ENCODE measurements at regions not wholly inside any gene's neighbourhood (a gene's known extent, or its start where the extent isn't known, plus 50 kb on each side); places are given as distances from the start of the nearest gene placed in this dataset.

DNA sequence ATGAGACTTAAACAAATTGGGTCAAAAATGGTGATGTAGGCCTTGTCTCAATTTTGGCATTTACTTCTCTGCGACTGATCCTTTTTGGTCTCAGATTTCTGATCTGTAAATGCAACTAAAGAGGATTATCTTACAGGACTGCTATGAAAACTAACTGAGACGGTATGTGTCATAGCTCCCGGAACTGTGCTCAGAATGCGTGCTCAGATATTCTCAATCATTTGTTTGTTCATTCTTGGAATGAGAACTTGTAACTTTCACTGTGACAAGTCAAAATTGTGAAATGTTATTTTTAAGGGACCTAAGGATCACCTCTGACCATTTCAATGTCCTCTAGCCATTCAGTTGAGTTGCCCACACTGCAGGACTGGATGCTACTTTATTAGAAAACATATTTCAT lies 498.2 kb upstream of the PIK3C3 start:
- DNase-seq, result no peak

DNA sequence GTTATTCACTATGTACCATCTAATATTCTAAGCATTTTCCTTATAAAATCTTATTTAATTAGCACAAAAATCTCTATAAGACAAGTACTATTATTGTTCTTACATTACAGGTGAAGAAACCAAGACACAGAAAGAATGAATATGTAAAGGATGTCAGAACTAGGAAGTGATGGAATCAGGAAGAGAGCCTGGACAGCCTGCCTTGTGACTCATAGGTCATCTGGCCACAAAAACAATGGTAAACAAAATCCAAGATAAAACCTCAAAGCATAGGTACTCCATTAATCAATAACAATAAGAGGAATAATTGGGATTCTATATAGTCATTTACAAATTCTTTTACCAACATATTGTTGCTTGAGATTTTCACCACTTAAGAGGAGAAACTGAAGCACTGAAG lies 505.4 kb upstream of the PIK3C3 start:
- DNase-seq, result no peak

DNA sequence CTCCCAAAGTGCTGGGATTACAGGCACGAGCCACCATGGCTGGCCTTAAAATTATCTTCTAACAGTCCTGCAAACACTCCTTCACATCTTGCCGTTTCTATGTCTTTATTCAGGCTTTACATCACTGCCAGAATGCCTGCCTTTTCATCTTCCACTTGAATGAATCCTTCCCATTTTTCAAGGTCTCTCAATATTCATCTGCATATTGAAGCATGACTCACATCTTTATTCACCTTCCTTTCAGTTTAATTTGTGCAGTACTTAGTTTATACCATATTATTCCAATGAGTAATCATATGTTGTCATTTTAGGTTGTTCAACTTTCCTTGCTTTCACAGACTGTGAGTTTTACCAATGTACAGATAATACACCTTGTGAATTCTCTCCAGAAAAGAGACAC lies 510.1 kb upstream of the PIK3C3 start:
- no peak for DNase-seq

DNA sequence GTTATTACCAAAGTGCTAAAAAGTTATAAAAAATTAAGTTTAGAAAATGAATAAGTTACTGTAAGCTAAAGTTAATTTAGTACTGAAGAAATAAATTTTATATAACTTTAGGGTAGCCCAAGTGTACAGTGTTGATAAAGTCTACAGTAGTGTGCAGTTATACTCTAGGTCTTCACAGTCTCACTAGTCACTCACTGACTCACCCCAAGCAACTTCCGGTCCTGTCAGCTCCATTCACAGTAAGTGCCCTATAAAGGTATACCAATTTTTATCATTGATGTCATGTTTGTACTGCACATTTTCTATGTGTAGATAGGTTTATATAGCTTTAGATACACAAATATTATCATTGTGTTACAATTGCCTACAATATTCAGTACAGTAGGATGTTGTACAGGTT lies 518.3 kb upstream of the PIK3C3 start:
- DNase-seq, result no peak

DNA sequence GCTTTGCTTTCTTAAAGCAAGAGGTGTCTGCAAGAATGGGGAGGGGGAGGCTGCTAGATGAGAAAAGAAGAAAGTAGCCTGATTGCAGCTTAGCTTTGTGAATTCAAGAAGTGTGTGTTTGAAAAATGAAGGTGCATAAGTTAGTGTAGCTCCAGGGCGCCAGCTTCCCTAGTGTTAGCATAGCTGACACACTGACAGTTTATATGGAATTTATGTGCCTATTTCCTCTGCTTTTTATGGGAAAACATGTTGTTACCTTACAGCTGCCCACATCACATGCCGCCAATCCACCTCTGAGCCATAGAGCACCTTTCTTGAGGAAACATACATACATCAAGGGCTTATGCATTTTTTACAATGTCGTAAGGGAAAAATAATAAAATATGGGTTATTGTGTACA lies 536.4 kb upstream of the PIK3C3 start:
- no peak for DNase-seq

DNA sequence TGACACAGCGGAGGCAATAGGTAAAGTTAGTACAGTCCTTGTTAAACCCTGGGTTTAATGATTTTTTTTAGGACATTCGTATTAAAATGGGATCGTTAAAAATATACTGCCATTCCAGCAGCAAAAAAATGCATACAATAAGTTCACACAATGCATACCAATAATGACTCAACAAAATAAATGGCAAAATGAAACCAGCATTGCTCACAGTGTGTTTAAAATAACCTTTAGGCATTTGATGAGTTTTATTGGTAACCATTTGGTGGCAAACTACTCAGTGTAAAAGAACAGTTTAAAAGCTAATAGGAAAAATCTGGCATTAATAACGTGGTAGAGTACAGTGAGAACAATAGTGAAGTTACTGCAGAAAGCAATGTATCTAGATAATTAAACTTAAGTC lies 539.0 kb upstream of the PIK3C3 start:
- no peak for DNase-seq

DNA sequence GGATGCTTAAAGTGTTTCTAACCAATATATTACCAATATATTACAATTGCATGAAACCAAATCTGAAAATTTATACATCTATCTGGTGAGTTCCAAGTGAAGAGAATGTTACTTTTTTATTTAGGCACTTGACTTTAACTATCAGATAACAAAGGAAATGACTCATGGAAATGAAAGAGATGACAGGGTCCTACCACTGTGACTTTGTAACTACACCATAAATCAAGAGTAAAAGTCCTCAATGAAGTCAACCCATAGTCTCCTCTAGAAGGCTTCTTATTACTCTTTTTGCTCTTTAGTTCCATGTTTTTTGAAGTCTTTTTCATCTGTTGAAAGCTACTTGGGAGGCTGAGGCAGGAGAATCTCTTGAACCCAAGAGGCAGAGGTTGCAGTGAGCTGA lies 545.0 kb upstream of the PIK3C3 start:
- DNase-seq, result no peak

DNA sequence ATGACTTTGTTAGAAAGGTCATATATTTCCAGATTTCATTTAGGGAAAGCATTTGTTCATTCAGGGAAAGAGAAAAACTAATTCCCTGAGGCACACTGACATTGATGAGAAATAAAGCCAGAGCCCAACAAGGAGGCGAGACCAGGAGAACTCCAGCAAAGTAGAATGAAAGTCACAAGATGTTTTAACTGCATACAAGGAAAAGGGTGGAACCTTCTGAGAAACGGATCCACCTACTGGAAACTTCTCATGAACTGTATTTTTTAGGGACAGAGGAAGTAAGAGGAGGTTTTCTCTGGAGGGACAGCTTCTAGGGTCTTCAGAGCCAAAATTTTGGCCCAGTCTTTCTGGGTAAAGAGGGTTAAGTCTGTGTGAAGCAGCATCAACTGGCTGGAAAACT lies 548.2 kb upstream of the PIK3C3 start:
- DNase-seq, result no peak

DNA sequence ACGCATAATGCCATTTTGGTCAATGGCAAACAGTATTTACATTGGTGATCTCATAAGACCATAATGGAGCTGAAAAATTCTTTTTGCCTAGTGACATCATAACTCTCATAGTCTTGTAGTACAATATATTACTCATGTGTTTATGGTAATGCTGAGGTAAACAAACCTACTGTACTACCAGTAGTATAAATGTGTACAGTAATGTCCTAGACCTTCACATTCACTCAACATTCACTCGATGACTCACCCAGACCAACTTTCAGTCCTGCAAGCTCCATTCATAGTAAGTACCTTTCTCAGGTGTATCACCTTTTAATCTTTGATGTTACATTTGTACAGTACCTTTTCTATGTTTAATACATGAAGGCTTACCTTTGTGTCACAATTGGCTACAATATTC lies 558.2 kb upstream of the PIK3C3 start:
- no peak for DNase-seq

GRCh38 chr18:41396211-41396610 lies 558.8 kb upstream of the PIK3C3 start:
- DNase-seq, result no peak

DNA sequence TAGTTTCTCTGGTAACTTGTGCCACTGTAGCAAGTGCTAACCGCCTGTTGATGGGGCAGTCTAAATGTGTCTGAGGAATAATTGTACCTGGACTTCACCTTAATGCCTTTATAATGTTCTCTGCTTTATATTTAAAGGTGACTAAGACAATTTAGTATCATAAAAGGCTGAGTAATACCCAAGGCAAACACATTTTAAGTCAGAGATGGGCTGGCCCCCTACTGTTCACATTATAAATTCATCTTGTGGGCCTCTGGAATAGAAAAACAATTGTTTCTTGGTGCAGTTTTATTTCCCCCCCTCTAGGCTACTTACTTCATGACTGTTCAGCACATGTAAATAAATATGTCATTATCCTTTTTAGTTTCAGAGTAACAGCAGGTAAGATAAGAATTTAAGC lies 559.3 kb upstream of the PIK3C3 start:
- no peak for DNase-seq

GRCh38 chr18:41391616-41392595 lies 563.1 kb upstream of the PIK3C3 start:
- DNase-seq, result no peak

- no peak for DNase-seq
These were observed 564.7 kb upstream of the PIK3C3 start for GRCh38 chr18:41390309-41390708.

- no peak for DNase-seq
These were observed 576.4 kb upstream of the PIK3C3 start for GRCh38 chr18:41378598-41378997.

GRCh38 chr18:41373612-41374011 lies 581.4 kb upstream of the PIK3C3 start:
- DNase-seq, result no peak

GRCh38 chr18:41372046-41372665 lies 582.9 kb upstream of the PIK3C3 start:
- no peak for DNase-seq

DNA sequence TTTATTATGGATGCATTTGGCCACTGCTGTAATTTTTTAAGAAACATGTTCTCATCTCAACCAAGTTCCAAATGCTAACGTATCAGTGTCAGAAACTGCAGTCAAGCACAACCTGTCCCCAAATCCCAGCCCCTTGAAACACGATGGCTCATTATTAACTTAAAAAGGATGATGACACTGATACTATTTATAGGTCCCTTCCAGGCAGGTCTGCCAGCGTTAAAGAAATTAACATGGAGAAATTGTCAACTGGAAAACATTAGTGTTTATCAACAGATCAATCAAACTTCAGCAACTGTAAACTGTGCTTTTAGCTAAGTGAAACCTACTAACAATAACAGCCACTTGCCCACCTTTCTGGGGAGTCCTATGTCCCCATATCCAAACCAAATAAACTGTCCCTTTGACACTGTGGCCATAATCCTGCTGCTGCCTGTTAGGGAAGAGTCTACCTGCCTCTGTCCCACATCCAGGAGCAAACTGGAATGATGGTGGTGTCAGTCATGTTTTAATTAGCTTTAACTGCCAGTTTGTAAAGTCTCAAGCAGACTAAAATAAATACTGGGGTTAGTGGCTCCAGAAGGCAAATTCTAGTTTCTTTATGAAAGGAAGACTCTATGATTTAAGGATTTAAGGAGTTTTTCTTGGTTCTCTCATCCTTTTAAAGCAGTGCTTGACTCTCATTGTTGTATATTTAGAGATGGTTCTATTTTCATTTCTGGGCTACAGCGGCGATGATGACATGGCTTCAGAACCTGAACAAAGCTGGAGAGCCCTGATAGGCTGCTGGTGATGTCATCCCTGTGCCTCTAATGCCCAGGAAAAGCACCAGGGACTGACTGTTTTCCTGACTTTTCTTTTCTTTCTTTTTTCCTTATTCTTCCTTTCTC lies 583.6 kb upstream of the PIK3C3 start:
- DNase-seq, result no peak

DNA sequence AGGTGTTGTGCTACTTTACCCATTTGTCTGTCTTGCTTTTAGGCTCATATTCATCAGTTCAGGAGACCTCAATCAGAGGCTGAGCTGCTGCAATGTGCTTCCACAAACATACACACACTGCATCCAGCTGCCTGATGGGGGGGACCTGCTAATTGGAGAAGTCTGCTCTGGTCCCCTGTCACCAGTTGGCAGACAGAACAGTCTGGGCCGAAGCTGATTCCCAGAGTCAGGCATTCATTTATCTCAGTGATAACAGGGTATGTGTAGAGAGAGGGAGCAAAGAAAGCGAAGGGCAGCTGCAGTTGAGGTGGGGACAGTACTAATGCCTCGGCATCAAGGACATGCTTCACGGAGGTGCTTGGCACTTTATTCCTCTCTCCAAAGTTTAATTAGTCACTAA lies 584.3 kb upstream of the PIK3C3 start:
- DNase-seq, result no peak

DNA sequence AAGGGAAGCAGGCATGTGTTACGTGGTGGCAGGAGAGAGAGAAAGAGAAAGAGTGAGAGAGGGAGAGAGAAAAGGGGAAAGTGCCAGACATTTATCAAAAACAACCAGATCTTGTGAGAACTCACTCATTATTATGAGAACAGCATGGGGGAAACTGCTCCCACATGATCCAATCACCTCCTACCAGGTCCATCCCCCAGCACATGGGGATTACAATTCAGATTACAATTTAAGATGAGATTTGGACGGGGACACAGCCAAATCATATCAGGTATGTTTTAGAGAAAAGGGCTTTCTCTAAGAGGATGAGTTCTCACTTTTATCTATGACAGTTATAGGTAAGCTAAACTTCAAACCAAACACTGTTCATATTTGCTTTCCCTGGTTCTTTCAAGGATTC lies 597.3 kb upstream of the PIK3C3 start:
- no peak for DNase-seq

DNA sequence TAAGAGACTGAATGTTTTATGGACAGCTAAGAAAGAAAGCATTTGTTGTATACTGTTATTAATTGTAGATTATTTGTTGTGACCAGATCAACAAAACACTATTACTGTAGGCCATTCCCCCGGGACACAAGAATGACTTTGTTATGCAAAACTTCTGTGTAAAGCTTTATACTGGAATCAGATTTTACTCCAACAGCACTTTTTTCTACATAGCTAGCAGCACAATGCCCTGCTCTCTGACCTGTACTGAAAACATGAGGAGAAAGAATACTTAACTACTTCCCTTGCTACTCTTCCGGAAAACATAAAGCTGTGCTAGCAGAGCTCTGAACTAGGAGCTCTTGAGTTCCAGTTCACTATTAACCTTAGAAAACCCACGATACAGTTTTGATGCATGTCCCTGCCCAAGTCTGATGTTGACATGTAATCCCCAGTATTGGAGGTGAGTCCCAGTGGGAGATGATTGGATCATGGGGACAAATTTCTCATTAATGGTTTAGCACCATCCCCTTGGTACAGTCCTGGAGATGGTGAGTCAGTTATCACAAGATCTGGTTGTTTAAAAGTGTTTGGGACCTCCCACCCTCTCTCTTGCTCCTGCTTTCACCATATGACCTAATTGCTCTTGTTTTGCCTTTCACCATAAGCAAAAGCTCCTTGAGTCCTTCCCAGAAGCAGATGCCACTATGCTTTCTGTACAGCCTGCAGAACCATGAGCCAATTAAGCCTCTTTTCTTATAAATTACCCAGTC lies 601.1 kb upstream of the PIK3C3 start:
- DNase-seq, result no peak

GRCh38 chr18:41351430-41351829 lies 603.6 kb upstream of the PIK3C3 start:
- DNase-seq, result no peak

GRCh38 chr18:41347057-41347456 lies 608.0 kb upstream of the PIK3C3 start:
- no peak for DNase-seq

DNA sequence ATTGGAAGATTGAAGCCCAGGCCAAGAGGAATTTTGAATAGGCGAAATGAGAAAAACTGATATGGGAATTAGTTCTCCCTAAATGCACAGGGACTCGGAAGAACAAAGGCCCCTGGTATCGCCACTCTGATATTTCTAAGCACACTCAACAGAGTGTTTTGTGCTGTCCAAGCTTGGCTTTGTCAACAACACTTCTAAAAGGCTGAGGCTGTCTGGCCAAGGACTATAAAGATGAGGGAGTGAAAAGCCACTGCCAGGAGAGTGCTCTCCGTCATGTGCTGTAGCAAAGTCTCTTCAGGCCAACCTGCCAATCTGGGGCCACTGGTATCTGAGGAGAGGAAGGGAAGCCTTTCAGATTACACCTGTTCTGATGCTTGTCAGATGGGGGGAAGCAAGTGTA lies 611.2 kb upstream of the PIK3C3 start:
- no peak for DNase-seq

Measured in activated effector memory CD4-positive, alpha-beta T cell treated with anti-CD3 and anti-CD28 coated beads, Interleukin-2, amount 50 U/mL, for 16 hours (primary cell).